Endothelial cell of umbilical vein (primary cell): ENCODE measurements at regions not wholly inside any gene's neighbourhood (a gene's known extent, or its start where the extent isn't known, plus 50 kb on each side); places are given as distances from the start of the nearest gene placed in this dataset.

ENCODE experiments used
- BruUV-seq: library from RNA; stranded (reverse); fragments of 400-500 nt; replicated peaks from 2 replicates; lab custom pipeline; 2021; lab: Mats Ljungman, UMichigan
- CTCF ChIA-PET: fragments of 300-600, 350-600 bp; sonication (Branson Sonifier 250); formaldehyde crosslinking; loops from one replicate; lab custom pipeline; 2021; ENCODE audit warnings: antibody characterized with exemption, inconsistent platforms; lab: Charles Lee
- POLR2A ChIA-PET: fragments of 300-600, 350-600 bp; sonication (Branson Sonifier 250); formaldehyde crosslinking; loops from one replicate; lab custom pipeline; 2021; ENCODE audit warnings: antibody characterized with exemption, inconsistent platforms; lab: Charles Lee
- DNase-seq: peaks from one replicate; pipeline ENCODE4 v3.0.0-alpha.2; 2011; ENCODE audit warnings: low read depth, low spot score
- FAIRE-seq: peaks from 2 replicates; lab custom pipeline; 2011; peaks lifted over from hg19 to GRCh38; lab: Jason Lieb, UNC
- H2AFZ ChIP-seq: 2 replicates; pipeline ENCODE4 v1.6.0; 2012; ENCODE audit warnings: low read depth, low read length, control low read depth, inconsistent platforms
- H3K27ac ChIP-seq: 2 replicates; pipeline ENCODE4 v1.5.1; 2011; ENCODE audit warnings: low read depth, mild to moderate bottlenecking, control low read depth, low read length, moderate library complexity; ENCODE audit not compliant: insufficient read depth
- H3K27me3 ChIP-seq, 2 experiments: 2 replicates each; pipeline versions ENCODE4 v1.6.0 to v1.6.1; 2011; ENCODE audit warnings: low read length in 2 of 2, mixed read lengths in 1 of 2; ENCODE audit not compliant: control insufficient read depth in 2 of 2, insufficient read depth in 2 of 2
- H3K36me3 ChIP-seq, 2 experiments: 2 replicates in 1 of 2; 3 replicates in 1 of 2; pipeline ENCODE4 v1.5.1; 2011; ENCODE audit warnings: low read length in 2 of 2, mild to moderate bottlenecking in 1 of 2, moderate library complexity in 1 of 2; ENCODE audit not compliant: control insufficient read depth in 2 of 2, insufficient read depth in 2 of 2; ENCODE audit errors: extremely low read depth in 1 of 2
- H3K4me1 ChIP-seq: 3 replicates; pipeline ENCODE4 v1.5.1; 2011; ENCODE audit warnings: mild to moderate bottlenecking, low read length; ENCODE audit not compliant: control insufficient read depth, insufficient read depth; ENCODE audit errors: extremely low read depth
- H3K4me2 ChIP-seq: 2 replicates; pipeline ENCODE4 v1.6.1; 2011; ENCODE audit warnings: low read length, control low read depth, mixed read lengths; ENCODE audit not compliant: insufficient read depth
- H3K4me3 ChIP-seq, 3 experiments: fragments of 200-600 bp in 1 of 3; sonication (generic), shearing (Covaris generic) in 1 of 3; replicated peaks in 1 of 3; 2 replicates each; pipeline ENCODE4 v1.5.1; 2011 to 2016; ENCODE audit warnings: control low read depth in 3 of 3, low read length in 3 of 3, mild to moderate bottlenecking in 2 of 3, inconsistent platforms in 1 of 3, low read depth in 1 of 3, moderate library complexity in 1 of 3; ENCODE audit not compliant: insufficient read depth in 1 of 3
- H3K79me2 ChIP-seq: 2 replicates; pipeline ENCODE4 v1.6.0; 2012; ENCODE audit warnings: low read length, inconsistent platforms; ENCODE audit not compliant: control insufficient read depth, insufficient read depth
- H3K9ac ChIP-seq: replicated peaks from 2 replicates; pipeline ENCODE3; 2011; ENCODE audit warnings: low read length, control low read depth; ENCODE audit not compliant: insufficient read depth; ENCODE audit errors: extremely low read depth
- H3K9me1 ChIP-seq: replicated peaks from 3 replicates; pipeline ENCODE4 v1.6.0; 2011; ENCODE audit warnings: mild to moderate bottlenecking, low read length; ENCODE audit not compliant: control insufficient read depth, insufficient read depth; ENCODE audit errors: extremely low read depth
- H3K9me3 ChIP-seq: replicated peaks from 2 replicates; pipeline ENCODE4 v1.5.1; 2012; ENCODE audit warnings: low read length, inconsistent platforms; ENCODE audit not compliant: control insufficient read depth, insufficient read depth
- H4K20me1 ChIP-seq: replicated peaks from 2 replicates; pipeline ENCODE3; 2011; ENCODE audit warnings: mild to moderate bottlenecking, low read length; ENCODE audit not compliant: control insufficient read depth, insufficient read depth; ENCODE audit errors: extremely low read depth
- CTCF ChIP-seq, 2 donors: IDR thresholded peaks; 1 replicate in 1 of 2; 2 replicates in 1 of 2; pipeline ENCODE4 v1.5.1; 2011; ENCODE audit warnings: low read length in 2 of 2, mild to moderate bottlenecking in 2 of 2, moderate library complexity in 2 of 2, control low read depth in 1 of 2, inconsistent platforms in 1 of 2, low read depth in 1 of 2; ENCODE audit not compliant: insufficient read depth in 1 of 2; ENCODE audit errors: extremely low read depth in 1 of 2
- EZH2 ChIP-seq: IDR thresholded peaks from 2 replicates; pipeline ENCODE4 v1.6.1; 2012; ENCODE audit warnings: borderline replicate concordance, low read depth, mild to moderate bottlenecking, moderate library complexity, low read length, inconsistent platforms; ENCODE audit not compliant: severe bottlenecking
- FOS ChIP-seq: IDR thresholded peaks from 2 replicates; pipeline ENCODE4 v1.6.1; 2011; ENCODE audit warnings: mild to moderate bottlenecking, low read length, moderate library complexity, borderline replicate concordance; ENCODE audit not compliant: insufficient read depth
- GATA2 ChIP-seq: IDR thresholded peaks from 2 replicates; pipeline ENCODE4 v1.7.0; 2011; ENCODE audit warnings: low read depth, mild to moderate bottlenecking, moderate library complexity, mixed read lengths, low read length; ENCODE audit not compliant: insufficient read length, insufficient read depth
- JUN ChIP-seq: IDR thresholded peaks from 2 replicates; pipeline ENCODE4 v1.6.1; 2011; ENCODE audit warnings: borderline replicate concordance, low read depth; ENCODE audit not compliant: insufficient read length, insufficient read depth
- MAX ChIP-seq: IDR thresholded peaks from 2 replicates; pipeline ENCODE4 v1.6.1; 2011; ENCODE audit not compliant: insufficient read depth, insufficient read length
- MYC ChIP-seq: IDR thresholded peaks from one replicate; pipeline ENCODE4 v1.6.1; 2011; ENCODE audit warnings: mild to moderate bottlenecking, low read depth, low read length
- POLR2A ChIP-seq: IDR thresholded peaks from 2 replicates; pipeline ENCODE4 v1.6.1; 2012; ENCODE audit warnings: low read depth, mild to moderate bottlenecking, control low read depth, low read length
- POLR2AphosphoS5 ChIP-seq: IDR thresholded peaks from 2 replicates; pipeline ENCODE4 v1.6.1; 2012; ENCODE audit warnings: low read depth, mild to moderate bottlenecking, control low read depth, low read length, moderate library complexity; ENCODE audit not compliant: insufficient read depth
- dilution Hi-C: fragments of 300-500 bp; cut with MboI; formaldehyde crosslinking; loops from one replicate; pipeline ENCODE4 v1.15.0; 2019; ENCODE audit warnings: low sequenced_read_pairs; ENCODE audit not compliant: extremely low pct_ligation_motif_present
- intact Hi-C: fragments of 100-400 bp; cut with micrococcal nuclease; formaldehyde crosslinking; loops from one replicate; pipeline ENCODE4 v1.10.0; 2022

- no peak for TF ChIP-seq MAX
- TF ChIP-seq CTCF (IDR thresholded peaks at IDR 0.05; ENCODE audit: extremely low read depth in 1 of 2, insufficient read depth in 1 of 2, low read depth in 1 of 2, low read length in 2 of 2): no peak
- no peak for TF ChIP-seq FOS
- no peak for TF ChIP-seq MYC
- TF ChIP-seq GATA2: no peak
- no peak for TF ChIP-seq POLR2AphosphoS5
- TF ChIP-seq EZH2: no peak
- TF ChIP-seq POLR2A: no peak
- TF ChIP-seq JUN: no peak
- H3K27ac ChIP-seq: no peak overlapping the region
- intact Hi-C loops: no loop called here
- H2AFZ ChIP-seq: no peak overlapping the region
- peaks cover 13% of the 10 kb centered on the region for H3K9me3 ChIP-seq
- no peaks in the 10 kb centered on the region for H3K4me1 ChIP-seq
- H3K27me3 ChIP-seq: no peaks in the 10 kb centered on the region
- H3K9me1 ChIP-seq: no peaks in the 10 kb centered on the region
- dilution Hi-C loops: no loop called here
- H3K9ac ChIP-seq: no peak overlapping the region
- CTCF ChIA-PET: no interaction called here
- H4K20me1 ChIP-seq: no peaks in the 10 kb centered on the region
- POLR2A ChIA-PET: no interaction called here
- FAIRE-seq: no peak
- BruUV-seq: no TSS peak
- H3K36me3 ChIP-seq: no peaks in the 10 kb centered on the region
- no peak for DNase-seq
- no peaks in the 10 kb centered on the region for H3K79me2 ChIP-seq
- no peak overlapping the region for H3K4me3 ChIP-seq
- H3K4me2 ChIP-seq: no peak overlapping the region
Observed at GRCh38 chr10:130487566-130487965, 351.4 kb downstream of the GLRX3 start.
